COR-L47 (cell line): ENCODE measurements at regions not wholly inside any gene's neighbourhood (a gene's known extent, or its start where the extent isn't known, plus 50 kb on each side); places are given as distances from the start of the nearest gene placed in this dataset.
"Not testable (repeated sequence)": the region's sequence is repeated elsewhere in the genome, so short reads cannot be mapped to it uniquely, and the experiment has no call there.

ENCODE experiments used
- DNase-seq: peaks from one replicate; lab custom pipeline; 2025; lab: John Stamatoyannopoulos, UW

DNA sequence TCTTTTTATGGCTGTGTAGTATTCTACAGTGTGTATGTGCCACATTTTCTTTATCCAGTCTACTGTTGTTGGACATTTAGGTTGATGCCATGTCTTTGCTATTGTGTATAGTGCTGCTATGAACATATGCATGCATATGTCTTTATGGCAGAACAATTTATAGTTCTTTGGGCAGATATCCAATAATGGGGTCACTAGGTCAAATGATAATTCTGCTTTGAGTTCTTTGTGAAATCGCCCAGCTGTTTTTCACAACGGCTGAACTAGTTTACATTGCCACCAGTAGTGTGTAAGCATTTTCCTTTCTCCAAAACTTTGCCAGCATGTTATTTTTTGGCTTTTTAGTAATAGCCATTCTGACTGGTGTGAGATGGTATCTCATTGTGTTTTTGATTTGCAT is 214.8 kb upstream of the TMEM229A start:
- no peak for DNase-seq

DNA sequence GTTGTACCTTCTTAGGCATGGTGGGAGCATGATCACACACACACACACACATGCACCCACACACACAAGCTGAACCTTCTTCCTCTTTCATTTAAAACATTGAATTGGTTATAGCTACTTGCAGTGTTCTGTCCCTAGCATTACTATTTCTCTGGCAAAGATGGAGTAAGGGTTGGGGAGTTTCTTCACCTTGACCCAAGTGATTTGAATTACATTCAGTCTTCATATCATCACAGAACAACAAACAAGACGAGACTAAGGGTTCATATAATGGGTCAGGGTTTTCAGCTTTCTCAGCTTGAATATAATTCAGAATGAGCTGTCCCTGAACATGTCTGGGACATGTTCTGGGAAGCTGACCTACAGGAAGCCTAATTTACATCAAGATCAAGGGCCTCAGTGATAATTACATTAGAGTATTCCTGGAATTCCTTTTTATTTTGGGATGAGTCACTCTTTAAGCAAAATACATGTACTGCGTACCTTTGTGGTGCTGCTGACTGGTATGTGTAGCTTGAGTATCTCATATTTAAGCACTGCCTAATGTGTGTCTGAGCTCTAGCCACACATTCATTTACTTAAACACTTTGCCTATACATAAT is 213.5 kb upstream of the TMEM229A start:
- DNase-seq: no peak

DNA sequence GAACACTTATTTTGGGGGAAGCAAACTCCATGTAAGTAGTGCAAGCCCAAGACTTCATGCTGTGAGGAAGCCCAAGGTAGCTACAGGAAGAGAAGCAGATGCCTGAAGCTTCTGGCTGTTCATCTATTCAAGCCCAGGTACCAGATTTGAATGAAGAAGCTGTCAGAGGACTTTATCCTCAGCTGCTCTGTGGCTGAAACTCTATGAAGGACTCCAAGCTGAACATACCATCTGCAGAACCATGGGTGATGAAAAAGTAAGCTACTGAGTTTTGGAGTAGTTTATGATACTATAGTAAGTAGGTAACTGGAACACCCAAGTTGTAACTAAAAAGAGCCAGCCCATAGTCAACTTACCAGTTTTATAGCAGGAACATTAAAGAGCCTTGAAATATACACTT is 211.6 kb upstream of the TMEM229A start:
- DNase-seq: not testable (repeated sequence)

DNA sequence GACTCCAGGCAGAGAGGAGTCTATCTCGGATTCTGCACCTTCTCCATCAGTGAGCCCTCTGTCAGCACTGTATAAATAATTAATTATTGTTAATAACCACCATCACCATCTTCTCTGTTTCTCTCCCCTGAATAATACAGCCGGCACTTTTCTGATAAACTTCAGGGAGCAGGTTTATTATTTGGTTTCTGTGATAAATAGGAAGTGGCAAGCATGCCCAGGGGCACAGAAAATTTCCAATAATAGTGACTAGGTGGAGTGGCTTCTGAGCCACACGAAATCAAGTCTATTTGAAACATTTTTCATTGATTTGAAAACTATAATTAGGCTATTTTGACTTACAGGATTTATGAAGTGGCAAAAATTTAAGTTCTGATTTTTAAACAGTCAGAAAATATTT is 186.8 kb upstream of the TMEM229A start:
- DNase-seq: no peak

DNA sequence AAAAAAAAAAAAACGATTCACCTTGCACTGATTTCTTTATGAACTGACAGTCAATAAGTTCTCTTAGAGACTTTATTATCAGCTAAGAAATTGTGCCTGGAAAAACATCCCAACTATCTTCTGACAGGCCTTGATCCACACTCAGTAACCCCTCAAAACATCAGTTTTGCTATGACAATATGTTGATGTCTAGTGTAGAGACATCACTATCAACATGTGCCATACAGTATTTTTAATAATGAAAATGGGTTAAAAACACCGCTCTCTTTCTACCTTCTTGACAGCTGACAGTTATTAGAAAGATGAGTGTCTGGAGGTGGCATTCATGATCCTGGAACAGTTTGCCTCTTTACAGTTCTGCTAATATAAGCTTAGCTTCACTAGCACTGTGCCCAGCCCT is 175.8 kb upstream of the TMEM229A start:
- DNase-seq: no peak

DNA sequence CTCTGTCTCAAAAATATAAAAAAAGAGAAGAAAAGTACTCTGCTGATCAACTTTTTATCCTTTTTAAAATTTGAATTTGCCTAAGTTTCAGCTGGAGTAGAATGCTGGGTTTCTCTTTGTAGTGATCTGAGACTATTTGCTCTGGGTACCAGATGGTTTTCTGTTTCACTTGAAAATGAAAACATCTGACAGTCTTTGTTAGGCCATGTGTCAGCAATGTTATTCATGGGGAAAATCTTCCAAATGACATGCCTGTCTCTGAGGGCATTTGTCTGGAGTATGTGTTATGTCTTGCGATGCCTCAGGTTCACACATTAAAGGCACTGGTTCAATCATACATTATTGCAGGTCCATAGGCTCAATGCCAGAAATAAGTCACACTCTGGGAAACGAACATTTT is 175.3 kb upstream of the TMEM229A start:
- no peak for DNase-seq

DNA sequence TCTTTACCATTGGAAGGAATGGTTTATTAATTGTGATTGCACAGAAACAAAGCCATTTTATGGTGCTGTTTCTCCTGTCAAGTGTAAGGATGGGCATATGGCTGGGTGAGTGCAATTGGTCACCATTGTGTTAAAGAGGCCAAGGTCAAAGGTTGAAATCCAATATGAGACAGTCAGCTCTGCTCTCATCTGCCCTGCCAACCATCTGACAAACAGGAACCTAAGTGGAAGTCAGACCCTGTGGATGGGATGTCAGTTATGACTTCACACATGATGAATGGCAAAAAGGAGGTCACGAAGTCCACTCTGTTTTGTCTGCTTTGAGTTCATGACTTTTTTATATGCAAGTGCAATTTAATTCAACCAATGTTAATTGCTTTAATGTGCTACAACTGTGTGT is 172.7 kb upstream of the TMEM229A start:
- no peak for DNase-seq

DNA sequence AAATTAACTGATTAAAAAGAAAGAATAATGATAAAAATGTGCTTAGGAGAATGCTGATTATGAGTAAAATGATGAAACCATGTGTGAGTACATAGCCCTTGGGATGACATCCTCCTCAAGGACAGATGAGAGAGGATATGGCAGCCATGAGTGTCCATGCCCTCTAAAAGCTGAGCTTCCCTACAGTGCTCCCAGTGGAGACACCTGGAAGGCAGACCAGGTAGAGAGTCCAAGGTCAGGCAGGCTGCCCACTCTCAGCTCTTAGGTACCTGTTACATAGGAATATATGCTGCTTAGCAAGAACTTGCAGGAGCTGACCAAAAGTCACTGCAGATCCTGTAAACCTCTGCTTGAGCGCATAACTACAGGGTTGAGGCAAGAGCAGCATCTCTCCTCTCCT is 169.7 kb upstream of the TMEM229A start:
- no peak for DNase-seq

DNA sequence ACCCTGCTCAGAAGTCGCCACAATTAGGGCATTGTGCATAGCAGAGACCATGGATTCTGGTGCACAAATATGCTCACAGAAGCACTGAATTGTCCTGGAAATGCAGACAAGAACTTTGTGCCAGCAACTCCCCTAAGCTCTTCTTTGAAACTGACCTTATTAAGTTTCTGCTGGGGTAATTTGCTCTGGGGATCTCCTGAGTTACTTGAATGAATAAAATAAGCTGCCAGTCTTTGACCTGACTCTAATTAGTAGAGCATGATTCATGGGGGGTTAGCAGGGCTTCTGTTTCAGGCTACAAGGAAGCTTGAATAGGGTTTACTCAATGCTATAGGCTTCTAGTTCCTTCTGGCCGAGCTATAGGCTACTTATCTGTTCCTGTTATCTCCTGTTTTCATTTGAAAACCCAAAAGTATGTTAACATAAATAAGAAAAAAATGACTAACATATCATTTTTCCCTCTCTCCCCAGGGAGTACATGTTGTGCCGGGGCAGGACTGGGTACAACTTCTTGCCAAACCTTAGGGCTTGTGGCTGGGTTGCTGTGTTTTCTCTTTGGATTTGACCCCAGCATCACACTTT is 169.0 kb upstream of the TMEM229A start:
- no peak for DNase-seq

DNA sequence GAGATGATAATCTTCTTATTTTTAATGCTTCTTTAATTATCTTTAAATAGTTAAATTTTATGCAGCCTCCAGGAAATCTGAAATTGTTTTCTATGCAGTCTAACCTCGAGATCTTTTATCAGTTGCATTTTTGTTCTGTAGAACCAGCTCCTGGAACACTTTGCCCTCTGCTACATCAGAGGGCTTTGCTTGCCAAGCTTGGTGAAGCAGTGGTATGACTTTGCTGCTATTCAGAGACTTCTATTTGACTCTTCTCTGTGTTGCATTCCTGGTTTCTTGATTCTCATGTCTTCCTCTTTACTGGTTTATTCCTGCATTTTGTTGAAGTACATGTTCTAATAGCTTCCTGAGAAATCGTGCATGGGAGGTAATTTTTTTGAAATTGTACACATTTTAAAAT is 163.7 kb upstream of the TMEM229A start:
- DNase-seq: no peak

DNA sequence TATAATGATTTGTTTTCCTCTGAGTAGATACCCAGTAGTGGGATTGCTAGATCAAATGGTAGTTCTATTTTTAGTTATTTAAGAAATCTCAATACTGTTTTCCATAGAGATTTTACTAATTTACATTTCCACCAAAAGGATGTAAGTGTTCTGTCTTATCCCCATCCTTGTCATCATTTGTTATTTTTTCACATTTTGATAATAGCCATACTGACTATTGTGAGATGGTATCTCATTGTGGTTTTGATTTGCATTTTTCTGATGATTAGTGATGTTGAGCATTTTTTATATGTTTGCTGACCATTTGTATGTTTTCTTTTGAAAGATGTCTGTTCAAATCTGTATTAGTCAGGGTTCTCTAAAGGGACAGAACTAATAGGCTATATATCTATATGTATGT is 160.0 kb upstream of the TMEM229A start:
- DNase-seq: no peak

DNA sequence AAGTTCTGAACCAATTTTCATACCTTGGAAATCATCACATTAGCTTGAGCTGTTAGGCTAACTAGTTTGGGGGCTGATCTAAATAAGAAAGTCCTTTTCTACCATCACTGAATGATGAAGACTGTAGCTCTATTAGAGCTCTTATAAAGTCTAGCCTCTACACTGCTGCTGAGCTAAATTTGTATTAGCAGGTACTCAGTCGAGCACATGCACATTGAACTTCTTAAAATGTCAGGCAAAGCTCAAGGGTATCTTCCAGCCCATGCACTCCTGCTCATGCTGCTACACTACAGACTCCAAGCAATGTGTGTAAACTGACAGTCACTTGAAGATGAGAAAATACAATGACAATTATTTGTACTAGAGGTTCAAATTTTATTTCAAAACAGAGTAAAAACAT is 158.8 kb upstream of the TMEM229A start:
- no peak for DNase-seq

DNA sequence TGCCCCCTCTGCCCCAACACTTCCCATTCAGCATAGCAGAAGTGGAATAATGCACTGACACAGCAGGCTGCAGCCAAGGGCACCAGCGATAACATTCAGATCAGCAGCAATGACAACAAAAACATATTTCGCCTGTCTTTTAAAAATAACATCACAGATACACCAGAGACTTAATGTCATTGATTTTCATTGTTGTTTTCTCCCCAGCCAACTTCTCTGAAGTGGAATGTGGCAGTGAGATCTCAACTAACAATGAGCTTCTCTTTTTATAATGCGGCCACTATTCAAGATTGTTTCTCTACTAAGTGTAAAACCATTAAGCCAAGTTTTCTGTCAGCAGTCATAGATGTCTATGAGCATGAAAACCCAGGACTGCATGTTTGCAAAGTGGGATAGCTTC is 158.2 kb upstream of the TMEM229A start:
- DNase-seq: no peak

DNA sequence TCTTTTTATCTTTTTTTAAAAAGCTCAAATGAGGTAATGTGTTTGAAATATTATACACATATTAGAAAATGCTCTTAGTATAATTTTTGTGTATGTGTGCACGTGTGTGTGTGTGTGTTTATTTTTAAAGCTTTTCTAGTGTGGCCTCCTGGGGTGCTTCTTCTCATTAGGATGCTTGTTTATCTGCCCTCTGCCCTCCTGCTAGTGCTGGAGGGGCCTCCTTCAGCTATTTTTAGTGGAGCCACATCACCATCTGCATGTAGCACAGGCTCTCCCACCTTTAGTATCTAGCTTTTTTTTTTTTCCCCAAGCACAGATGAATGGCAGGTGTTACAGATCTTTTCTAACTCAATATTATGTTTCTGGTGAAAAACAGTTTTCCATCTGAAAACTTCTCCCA is 155.7 kb upstream of the TMEM229A start:
- no peak for DNase-seq

DNA sequence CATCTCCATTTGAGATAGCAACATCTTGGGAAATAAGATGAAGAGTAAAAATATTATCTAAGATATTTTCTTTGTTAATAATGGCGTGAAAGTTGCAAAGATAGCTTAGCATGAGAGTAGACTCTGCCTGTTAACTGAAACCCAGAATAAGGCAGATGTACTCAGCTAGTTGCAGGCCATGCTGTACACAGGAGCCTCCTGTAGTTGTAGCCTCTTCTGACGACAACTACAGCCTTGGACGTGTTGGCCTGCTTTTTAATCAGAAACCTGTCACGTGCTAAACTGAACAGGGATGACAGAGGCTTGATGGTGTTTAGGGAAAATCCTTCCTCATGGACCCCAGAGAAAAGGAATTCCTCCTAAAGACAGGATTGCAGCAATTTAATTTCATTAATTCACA is 155.1 kb upstream of the TMEM229A start:
- no peak for DNase-seq

DNA sequence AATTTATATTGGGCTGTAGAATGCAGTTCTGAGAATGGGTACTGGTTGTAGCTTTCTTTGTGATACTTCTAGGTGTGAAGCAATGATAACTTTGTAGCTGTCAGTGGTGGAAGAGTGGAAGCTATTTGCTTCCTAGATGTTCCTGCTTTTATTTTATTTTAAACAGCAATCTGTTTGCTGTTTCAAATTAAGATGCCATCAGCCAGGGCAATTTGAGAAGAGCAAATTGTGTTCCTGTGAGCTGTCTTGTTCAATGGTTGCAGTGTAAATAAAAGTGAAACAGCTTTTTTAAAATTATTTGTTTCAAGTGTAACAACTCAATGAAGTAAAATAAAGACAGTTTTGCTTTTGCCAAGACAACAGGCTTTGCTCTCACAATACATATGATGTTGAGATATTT is 150.8 kb upstream of the TMEM229A start:
- no peak for DNase-seq

DNA sequence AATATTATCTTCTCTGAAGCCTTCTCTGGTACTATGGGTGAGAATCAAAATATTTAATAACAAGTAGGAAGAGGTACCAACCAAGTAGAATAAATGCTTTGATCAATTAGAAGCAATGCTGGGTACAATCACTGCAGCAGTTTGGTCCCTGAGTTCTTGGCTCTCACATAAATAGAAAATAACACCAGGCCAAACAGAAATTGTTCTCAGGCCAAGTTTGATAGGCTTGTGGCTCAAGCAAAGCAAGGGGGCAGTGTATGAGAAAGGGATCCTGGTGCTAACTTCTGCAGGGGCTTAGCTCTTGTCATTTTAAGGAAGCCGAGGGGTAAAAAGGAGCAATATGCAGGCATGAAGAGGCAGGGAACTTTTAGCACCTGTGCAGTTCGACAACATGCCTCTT is 146.8 kb upstream of the TMEM229A start:
- DNase-seq: no peak

DNA sequence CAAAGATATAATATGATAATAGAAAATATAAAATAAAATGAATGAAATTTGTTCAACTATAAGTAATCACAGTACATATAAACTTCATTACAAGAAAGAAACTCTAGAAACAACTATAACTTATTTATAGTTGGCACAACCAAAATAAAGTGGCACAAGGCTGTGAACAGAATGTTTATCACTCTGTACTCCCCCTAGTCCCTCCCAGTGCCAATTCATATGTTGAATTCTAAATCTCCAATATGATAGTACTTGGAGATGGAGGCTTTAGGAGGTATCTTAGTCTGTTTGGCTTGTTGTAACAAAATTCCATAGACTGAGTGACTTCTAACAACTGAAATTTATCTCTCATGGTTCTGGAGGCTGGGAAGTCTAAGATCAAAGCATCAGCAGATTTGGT is 145.0 kb upstream of the TMEM229A start:
- no peak for DNase-seq

DNA sequence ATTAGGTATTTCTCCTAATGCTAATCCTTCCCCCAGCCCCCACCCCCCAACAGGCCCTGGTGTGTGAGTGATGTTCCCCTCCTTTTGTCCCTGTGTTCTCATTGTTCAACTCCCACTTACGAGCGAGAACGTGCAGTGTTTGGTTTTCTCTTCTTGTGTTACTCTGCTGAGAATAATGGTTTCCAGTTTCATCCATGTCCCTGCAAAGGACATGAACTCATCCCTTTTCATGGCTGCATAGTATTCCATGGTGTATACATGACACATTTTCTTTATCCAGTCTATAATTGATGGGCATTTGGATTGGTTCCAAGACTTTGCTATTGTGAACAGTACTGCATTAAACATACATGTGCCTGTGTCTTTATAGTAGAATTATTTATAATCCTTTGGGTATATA is 138.9 kb upstream of the TMEM229A start:
- DNase-seq: not testable (repeated sequence)

DNA sequence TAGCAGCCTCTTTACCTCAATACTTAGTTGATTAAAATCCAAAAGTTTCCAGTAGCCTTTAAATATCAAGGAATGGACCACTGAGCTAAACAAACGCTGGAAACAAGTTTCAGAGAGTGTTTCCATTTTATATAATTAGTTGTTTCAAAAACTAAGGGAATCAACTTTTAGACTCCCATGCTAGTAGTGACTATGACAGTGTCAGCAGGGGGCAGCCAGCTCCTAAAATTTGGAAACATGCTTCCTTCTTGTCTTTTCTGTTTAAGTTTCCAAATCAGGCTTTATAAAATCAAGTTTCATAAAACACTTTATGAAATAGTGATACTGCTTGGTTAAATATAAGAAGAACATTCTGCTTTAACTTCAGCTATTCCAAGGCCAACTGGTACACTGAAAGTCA is 138.2 kb upstream of the TMEM229A start:
- DNase-seq: peak; percentile 10

DNA sequence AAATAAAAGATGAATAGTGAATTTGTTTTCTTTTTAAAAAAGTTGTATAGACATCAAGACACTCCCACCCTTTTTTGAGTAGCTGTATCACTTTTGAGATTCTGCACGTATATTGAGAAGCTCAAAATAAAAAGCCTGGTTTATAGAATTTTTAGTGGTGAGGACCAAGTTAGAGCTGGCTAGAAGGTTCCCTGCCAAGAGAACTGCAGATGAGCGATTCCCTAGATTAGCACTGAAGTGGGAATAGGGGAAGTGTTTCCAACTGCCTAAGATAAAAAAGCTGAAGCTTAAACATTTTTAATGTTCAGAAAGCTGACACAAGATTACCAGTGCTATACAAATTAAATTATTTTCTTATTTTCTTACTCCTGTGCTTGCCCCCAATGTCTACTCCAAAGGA is 135.7 kb upstream of the TMEM229A start:
- no peak for DNase-seq

DNA sequence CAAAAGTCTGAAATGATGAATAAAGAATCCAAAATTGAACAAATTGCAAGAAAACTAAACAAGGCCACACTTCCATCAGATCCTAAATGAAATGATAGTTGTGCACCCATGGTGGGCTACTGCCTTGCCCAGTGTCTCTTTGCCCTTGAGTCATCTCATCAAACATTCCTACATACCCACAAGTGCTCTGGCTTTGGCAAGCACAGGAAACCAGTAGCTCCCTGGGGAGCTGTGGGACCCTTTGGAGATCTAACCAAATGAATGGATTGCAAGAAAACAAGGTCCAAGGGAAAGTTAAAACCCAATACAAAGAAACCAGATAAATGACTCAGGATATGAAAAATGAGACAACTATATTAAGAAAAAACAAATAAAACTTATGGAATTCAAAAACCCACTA is 129.8 kb upstream of the TMEM229A start:
- no peak for DNase-seq

DNA sequence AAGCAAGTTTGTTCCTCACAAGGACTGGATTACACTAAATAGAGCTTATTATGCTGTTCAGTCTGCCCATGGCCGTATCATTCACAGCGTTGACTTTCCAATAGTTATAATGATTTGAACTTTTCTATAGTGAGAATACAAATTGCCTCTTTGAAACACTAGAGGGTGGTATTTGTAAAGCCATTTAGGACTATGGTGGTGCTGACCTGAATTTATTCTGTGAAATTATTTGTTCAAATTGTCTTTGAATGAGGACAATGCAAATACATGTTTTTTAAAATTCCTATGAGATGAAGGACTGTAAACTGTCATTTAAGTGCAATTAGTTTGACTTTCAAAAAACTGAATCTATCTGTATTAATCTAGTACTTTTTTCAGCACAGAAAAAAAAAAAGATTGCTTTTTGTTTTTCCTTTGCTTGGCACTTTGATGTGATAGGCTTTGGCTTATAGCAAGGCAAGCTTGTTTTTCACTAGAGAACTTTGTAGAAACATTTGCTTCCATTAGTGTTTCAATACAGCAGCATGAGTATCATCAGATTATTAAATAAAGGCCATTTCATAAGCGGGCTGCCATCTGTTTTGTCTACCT is 122.7 kb upstream of the TMEM229A start:
- no peak for DNase-seq
